Fibroblast of villous mesenchyme (primary cell): ENCODE measurements at regions not wholly inside any gene's neighbourhood (a gene's known extent, or its start where the extent isn't known, plus 50 kb on each side); places are given as distances from the start of the nearest gene placed in this dataset.
"Not testable (repeated sequence)": the region's sequence is repeated elsewhere in the genome, so short reads cannot be mapped to it uniquely, and the experiment has no call there.

Source experiments
- DNase-seq: peaks from one replicate; pipeline ENCODE4 v3.0.0-alpha.2; 2010; ENCODE audit warnings: low read depth
- H3K4me3 ChIP-seq: 2 replicates; pipeline ENCODE4 v1.5.1; 2011; ENCODE audit warnings: low read depth, mild to moderate bottlenecking, low read length
- CTCF ChIP-seq: IDR thresholded peaks from 2 replicates; pipeline ENCODE4 v1.5.1; 2012; ENCODE audit warnings: low read depth, mild to moderate bottlenecking, low read length; ENCODE audit not compliant: insufficient read depth

- DNase-seq: no peak
- H3K4me3 ChIP-seq: no peak overlapping the region
- TF ChIP-seq CTCF: no peak
Observed at GRCh38 chr16:88133507-88133843, 182.2 kb downstream of the BANP start.

- H3K4me3 ChIP-seq, DNase-seq: not testable (repeated sequence)
Observed at GRCh38 chr16:88134172-88134898, 183.1 kb downstream of the BANP start.

GRCh38 chr16:88134899-88135682 lies 183.9 kb downstream of the BANP start:
- DNase-seq, H3K4me3 ChIP-seq: not testable (repeated sequence)

- DNase-seq, H3K4me3 ChIP-seq: not testable (repeated sequence)
Observed at GRCh38 chr16:88136211-88136713, 185.0 kb downstream of the BANP start.

- not testable (repeated sequence) for H3K4me3 ChIP-seq
Observed at GRCh38 chr16:88136939-88137338, 185.7 kb downstream of the BANP start.

GRCh38 chr16:88139141-88139540 lies 187.9 kb downstream of the BANP start:
- H3K4me3 ChIP-seq, DNase-seq: not testable (repeated sequence)

More at GRCh38 chr16:88136939-88137338, 185.7 kb downstream of the BANP start:
- not testable (repeated sequence) for DNase-seq

GRCh38 chr16:88140195-88140594 lies 189.0 kb downstream of the BANP start:
- not testable (repeated sequence) for H3K4me3 ChIP-seq, DNase-seq

GRCh38 chr16:88141580-88141979 lies 190.3 kb downstream of the BANP start:
- no peak for DNase-seq

GRCh38 chr16:88142056-88142935 lies 191.1 kb downstream of the BANP start:
- H3K4me3 ChIP-seq, DNase-seq: not testable (repeated sequence)

More at GRCh38 chr16:88141580-88141979, 190.3 kb downstream of the BANP start:
- no peak for TF ChIP-seq CTCF
- no peak overlapping the region for H3K4me3 ChIP-seq

GRCh38 chr16:88143122-88144027 lies 192.1 kb downstream of the BANP start:
- H3K4me3 ChIP-seq, DNase-seq: not testable (repeated sequence)
